SU-DHL-6 (cell line): ENCODE measurements at regions not wholly inside any gene's neighbourhood (a gene's known extent, or its start where the extent isn't known, plus 50 kb on each side); places are given as distances from the start of the nearest gene placed in this dataset.

Experiments used
- CTCF ChIP-seq: fragments of 200-600 bp; sonication (generic); IDR thresholded peaks from one replicate; pipeline ENCODE4 v1.5.1; 2017; ENCODE audit warnings: antibody characterized with exemption, mild to moderate bottlenecking, low read length, moderate library complexity; ENCODE audit not compliant: insufficient read depth, poor library complexity, severe bottlenecking
- EZH2phosphoT487 ChIP-seq: fragments of 200-600 bp; sonication (generic), shearing (Covaris generic); conservative IDR thresholded peaks from 2 replicates; pipeline ENCODE4 v1.6.1; 2018; ENCODE audit warnings: mild to moderate bottlenecking, antibody characterized with exemption, low read length, moderate library complexity, mixed read lengths

DNA sequence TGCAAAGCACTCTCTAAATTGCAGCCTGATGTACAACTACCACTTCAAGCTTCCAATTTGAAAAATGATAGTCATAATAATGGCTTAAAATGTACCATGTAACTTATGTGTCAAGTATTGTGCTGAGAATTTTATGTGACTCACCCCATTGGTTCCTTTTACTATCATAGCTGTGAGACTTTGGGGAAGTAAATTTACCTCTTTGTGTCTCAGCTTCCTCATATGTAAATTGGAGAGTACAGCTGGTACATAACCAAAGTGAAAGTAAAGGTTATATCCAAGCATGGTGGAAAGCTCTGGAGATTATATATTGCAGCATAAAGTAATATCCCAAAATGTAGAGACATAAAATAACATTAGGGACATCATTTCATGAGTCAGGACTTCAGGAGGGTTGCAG, 2200.4 kb upstream of the C9orf72 start:
- no peak for TF ChIP-seq CTCF
- TF ChIP-seq EZH2phosphoT487 = no peak
